Fibroblast of skin of left quadriceps (primary cell): ENCODE measurements at regions not wholly inside any gene's neighbourhood (a gene's known extent, or its start where the extent isn't known, plus 50 kb on each side); places are given as distances from the start of the nearest gene placed in this dataset.
"Not testable (repeated sequence)": the region's sequence is repeated elsewhere in the genome, so short reads cannot be mapped to it uniquely, and the experiment has no call there.

Source experiments
- DNase-seq, 2 experiments: peaks; one replicate each; pipeline ENCODE4 v3.0.0-alpha.2; 2013; ENCODE audit warnings: low read depth in 2 of 2

DNA sequence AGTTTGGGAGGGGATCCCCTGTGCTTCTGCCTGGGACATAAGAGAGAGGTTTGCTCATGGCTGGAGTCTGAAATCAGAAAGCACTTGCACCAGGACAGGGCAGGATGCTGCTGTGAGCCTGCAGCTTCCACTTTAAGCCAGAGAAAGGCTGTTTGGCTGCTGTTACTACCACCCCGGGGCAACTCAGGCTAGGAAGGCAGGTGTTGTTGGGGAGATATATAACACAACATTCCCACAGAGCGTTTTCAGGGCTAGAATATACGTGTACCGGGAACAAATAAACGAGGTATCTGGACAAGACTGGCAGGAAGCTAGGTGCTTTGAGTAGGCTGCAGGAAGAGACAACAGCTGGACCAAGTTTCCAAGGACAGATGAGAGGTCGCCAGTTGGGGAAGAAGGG lies 313.3 kb upstream of the CCL2 start:
- no peak for DNase-seq

DNA sequence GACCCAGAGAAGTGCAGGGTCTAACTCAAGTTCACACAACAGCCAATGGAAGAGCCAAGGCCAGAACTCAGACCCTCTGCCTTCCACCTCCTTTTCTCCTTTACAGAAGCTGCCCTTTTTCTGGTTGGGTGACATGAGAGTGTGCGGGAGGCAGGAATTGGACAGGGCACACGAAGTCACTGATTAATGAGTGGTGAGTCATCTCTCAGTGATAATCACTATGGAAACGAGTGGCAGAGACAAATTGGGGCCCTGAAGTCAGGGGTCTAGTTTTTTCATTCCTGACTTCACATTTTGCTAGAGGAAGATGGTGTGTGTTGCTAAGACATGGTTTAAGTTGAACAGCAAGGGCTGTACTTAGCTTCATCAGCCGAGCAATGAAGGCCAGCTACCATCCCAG lies 312.7 kb upstream of the CCL2 start:
- DNase-seq, result no peak

DNA sequence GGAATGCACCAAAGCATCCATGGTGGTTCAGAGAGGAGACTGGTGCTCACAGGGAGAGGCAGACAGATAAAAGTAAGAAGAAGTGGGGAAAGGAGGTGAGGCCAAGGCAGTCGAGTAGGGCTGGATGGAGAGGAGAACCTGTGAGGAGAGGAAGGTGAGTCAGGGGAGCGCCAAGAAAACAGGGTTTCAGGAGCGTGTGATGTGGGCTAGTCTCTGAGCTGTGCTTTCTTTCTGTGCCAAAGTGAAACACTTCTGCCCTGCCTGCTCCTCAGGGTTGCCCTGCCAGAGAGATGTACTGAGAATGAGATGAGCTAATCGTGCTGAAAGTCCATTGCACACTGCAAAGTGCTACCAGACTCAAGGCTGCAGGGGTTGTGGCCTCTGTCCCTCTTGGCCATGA lies 310.7 kb upstream of the CCL2 start:
- DNase-seq, result no peak

DNA sequence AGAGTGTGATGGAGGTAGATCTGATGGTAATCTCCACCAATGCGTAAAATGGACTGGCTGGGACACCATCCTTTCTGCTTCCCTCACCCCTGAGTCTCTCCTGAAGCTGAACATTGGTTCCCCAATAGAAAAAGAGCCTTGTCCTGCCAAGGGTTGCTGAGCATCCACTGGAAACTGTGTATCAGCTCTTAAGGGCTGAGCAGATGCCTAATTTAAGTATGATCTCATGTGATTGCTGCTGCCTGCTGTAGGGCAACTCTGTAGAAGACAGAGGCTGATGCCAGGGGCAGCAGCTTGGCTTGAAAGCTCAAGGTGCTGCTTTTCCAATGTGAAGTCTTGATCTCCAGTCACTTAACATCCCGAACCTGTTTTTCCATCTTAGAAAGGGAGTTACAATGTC lies 310.3 kb upstream of the CCL2 start:
- no peak for DNase-seq

DNA sequence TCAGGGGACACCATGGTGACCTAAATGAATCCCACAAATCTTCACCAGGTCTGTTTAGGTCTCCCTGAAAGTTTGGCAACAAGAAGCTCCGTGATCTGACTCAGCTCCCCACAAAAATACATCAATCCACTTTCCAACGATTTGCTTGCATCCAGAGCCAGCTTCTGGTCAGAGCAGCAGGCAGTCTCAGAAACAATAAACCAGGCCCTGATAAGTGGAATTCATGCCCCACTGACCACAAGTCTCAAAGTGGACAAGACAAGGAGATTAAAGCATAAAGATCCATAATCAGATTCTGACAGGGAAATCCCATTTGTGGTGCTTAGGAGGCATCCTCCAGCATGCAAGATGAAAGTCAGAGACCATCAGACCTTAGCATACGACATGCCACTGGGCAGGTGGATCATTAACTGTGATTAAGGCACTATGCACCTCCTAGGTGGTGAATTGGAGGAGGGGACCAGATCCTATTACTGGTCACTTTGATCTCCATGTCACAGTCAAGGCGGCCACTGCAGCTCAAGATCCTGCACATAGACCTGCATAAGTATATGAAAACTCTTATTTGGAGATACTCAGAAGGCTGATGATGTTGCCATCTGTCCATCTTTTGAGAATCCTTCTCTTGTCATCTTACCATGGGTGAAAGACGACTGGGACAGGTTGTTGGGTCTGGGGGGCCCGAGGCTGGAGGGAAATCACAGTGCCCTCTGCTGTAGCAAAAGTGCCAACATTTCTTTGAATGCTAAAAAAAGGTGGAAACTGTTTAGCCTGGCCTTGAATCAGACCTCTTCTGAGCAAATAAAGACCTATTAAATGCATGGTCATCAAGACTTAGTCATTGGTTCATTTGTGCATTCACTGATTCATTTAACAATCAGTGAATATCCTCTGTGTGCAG lies 309.2 kb upstream of the CCL2 start:
- DNase-seq, result no peak

DNA sequence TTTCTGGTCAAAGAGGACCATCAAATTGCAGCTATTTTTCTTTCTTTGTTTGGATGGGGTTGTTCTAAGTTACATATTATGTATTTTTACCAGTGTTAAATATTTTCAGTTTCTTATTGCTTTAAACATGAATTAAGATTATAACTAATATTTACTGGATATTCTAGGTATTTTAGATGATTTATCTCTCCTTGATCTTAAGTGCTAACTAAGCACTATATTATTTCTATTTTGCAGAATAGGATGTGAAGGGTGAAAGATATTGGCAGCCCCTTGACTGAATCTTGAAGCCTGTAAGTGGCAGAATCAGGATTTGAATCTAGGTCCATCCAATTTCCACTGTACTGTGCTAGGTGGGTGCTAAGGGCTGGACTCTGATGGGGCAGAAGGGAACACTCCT lies 307.3 kb upstream of the CCL2 start:
- no peak for DNase-seq

DNA sequence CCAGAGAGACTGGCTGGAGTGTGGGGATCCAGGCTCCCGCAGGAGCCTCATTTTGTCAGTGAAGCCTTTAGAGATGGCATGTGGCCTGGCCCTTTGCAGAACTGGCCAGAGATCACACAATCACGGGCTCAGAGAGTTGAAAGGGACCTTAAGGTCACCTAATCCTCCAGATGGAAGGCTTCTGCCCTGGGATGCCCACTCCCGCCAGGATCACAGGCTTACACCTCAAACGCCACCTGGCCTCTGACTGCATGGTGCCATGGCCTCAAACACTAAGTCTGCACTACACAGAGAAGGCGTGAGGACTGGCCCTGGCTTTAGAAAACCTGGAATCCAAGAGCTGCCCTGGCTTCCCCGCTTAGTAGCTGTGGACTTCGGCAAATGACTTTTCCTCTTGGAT lies 306.8 kb upstream of the CCL2 start:
- DNase-seq, result no peak

DNA sequence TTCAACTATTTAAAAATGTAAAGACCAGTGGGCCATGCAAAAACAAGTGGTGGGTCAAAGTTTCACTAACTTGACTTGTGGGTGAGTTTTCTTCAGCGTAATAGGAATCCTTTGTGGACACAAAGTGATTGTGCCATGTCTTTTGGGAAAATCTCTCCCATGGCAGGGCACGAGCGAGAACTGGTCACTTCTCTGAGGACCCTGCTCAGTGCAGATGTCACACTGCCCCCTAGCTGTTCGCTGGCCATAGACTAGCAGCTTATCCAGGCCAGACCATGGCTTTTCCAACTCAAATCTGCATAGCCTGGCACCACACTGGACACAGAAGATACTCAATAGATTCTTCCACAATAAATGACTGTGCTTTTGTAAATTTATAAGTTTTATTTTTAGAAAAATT lies 306.0 kb upstream of the CCL2 start:
- DNase-seq, result no peak

DNA sequence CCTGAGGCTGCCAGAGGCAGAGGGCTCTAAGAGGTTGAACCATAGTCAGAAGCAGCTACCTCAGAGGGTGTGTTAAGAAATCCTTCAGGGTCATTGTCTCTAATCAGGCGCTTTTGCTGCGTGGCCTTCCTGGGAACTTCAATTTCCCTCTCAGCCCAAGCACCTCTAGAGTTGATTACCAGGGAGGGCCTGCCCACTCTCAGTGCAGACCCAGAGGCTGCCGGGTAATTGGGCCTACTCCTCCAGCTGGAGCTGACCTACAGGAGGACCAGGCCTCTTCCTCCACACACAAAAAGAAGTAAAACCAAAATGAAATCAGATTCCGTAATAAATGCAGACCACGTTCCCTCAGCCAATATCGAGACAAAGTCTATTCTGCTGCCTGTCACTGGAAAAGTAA lies 305.0 kb upstream of the CCL2 start:
- DNase-seq, result no peak

DNA sequence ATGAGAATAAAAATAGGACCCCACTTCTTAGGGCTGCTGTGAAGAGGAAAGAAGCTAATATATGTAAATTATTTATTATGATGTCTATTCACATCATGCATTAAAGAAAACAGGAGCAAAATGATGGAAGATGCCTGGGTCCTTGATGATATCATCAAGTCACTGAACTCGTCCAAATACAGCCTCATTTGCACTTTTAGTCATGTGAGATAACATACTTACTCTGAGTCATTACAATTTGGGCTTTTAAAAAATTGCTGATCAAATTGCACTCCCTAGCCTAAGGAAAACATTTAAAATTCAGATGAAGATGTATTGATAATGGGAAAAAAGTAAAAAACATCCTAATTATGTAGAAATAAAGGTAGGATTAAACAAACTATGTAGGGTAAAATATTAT lies 302.7 kb upstream of the CCL2 start:
- DNase-seq, result no peak

DNA sequence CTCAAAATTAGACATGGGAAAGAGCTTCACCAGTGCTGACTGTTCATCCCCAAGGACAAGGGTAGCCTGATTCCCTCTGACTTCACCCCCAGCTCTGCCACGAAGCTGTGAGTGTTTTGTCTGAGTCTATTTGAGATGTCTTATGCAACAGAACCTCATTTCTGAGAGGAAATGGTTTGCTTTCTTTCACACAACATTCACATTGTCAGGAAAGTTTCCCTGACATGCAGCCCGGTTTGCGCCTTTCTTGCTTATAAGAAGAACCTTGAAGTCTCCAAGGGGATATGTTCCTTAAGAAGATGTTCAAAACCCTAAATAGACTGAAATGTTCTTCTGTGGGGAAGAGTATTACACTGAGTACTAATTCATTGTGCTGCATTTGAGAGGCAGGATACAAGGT lies 300.5 kb upstream of the CCL2 start:
- no peak for DNase-seq

DNA sequence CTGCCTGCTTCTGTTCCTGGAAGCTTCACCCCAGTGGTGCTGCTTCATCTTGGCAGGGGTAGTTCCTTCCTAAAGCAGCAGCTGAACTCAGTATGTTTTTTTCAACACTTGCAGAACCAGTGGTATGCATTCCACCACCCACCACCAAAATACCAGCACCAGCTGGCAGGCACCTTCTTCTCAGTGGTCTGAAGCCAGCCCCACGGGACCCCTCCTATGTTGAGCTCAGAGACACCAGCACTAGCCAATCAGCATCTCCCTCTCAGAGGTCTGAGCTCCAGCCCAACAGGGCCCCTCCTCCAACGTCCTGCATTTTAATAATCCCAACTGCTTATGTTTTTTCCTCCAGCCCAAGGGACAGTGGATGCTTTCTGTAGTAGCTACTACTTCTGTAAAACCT lies 299.6 kb upstream of the CCL2 start:
- DNase-seq, result no peak

DNA sequence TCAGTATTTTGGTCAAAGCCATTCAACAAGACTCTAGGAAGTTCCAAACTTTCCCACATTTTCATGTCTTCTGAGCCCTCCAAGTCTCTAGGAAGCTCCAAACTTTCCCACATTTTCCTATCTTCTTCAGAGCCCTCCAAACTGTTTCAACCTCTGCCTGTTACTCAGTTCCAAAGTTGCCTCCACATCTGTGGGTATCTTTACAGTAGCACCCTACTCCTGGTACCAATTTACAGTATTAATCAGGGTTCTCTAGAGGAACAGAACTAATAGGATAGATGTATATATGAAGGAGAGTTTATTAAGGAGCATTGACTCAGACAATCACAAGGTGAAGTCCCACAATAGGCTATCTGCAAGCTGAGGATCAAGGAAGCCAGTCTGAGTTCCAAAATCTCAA lies 296.0 kb upstream of the CCL2 start:
- DNase-seq, result not testable (repeated sequence)

DNA sequence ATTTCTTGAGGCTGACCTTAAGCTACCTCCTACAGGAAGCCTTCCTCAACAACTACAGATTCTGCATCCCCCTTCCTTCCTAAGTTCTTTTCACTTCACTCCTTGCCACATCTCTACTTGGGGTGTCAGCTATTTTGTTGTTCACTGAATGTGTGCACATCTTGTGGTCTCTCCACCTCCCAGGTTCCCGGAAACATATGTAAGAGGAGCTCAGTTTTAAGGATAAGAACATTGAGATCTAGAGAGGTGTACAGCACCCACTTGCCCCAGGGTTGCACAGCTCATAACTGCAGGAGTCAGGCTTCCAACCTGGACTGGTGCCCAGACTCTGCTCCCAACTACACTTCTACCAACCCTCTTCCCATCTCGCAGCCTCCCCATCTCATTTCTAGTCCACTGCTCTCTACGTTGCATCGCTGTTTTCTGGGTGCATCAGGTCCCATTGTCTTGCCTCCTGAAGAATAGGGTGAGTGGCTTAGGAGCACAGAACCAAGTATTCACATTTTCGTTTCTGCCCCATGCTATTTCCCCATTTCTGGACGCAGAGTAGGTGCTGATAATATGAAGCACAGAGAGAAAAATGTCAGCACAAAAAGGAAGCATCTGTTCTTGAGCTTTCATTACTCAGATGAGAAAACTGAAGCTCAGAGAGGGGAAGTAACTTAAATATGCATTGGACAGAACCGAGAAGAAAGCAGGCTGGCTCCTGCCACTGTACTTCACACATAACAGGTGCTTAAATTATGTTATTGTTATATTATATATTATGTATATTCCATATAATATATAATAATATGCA lies 292.0 kb upstream of the CCL2 start:
- DNase-seq, result no peak

DNA sequence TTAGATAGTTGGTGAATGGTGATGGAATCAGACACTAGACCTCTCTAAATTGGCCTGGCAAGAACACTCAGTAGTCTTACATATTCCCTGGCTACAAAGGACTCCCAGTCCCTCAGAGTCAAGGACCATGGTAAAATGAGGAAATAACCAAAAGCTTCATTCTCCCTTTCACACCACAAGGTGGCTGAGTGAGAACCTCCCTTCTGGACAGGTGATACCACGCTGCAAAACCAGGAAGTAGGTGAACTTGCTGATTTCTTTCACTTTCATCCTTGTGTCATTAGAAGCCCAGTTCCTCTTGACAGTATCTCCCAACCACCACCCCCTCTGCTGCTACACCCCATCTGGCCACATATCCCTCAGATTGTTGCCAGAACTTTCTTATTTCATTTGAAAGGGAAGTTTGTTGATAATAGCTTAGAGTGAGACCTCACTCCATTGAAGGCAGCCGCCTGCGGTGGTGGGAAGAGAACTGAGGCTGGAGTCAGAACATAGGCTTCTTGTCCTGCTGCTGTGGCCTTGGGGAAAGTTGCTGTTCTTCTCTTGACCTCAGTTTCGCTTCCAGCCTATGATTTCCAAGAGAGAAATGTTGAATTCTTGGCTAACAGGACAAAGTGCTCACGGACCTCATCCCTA lies 290.6 kb upstream of the CCL2 start:
- DNase-seq, result no peak

DNA sequence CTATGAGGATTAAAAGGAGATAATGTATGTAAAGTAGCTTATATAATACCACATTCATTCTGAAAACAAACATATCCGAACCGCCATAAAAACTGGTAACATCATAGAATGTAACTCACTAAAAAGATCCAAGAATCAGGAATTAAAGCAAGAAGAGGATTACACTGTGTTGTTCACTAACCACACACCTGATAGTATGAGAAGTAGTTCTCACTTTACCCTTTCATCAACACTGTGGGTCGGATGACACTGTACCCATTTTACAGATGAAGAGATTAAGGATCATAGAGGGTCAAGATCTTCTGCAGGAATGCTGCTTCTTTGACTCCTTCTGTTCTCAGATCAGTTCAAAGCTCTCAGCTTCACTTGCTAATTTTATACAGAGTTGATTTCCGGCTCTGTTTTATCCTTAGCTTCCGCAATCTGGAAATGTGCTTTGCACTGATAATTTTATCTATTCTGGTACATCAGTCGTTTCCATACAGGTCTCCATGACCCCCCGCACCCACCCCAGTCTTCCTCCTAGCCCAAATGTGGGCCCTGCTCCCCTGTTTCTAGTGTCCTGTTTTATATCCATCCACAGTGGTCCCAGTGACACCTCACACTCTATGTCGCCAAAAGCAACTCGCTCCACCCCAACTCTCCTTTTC lies 288.6 kb upstream of the CCL2 start:
- no peak for DNase-seq

DNA sequence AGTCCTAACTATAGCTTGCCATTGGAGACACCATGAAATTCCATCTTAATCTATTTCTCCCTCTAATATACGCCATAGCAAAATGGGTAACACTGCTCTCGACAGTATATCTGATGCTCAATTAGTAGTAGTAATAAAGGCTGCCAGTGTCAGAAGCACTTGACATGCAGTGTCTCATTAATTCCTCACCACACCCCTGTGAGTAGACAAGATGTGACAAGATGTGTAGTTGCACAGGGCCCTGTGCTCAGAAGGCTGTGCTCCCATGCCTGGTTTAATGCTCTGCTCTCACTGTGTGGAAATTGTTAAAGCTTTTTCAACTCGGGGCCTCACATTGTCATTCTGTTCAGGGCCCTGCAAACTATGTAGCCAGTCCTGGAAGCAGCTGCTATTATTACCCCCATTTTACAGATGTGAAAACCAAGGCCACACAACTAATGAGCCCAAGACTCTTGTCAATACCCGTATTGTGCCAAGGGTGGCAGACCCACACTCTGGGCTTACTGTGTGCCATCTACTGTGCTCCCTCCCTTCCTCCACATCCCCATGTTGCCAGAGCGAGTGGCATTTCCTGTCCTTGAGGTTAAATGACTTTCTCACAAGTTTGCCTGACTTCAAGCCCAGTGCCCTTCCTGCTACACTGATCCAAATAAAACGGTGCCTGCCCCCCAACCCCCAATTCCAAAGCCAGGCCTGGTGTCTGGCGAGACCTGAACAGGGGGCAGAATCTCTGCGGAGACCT lies 287.3 kb upstream of the CCL2 start:
- no peak for DNase-seq

DNA sequence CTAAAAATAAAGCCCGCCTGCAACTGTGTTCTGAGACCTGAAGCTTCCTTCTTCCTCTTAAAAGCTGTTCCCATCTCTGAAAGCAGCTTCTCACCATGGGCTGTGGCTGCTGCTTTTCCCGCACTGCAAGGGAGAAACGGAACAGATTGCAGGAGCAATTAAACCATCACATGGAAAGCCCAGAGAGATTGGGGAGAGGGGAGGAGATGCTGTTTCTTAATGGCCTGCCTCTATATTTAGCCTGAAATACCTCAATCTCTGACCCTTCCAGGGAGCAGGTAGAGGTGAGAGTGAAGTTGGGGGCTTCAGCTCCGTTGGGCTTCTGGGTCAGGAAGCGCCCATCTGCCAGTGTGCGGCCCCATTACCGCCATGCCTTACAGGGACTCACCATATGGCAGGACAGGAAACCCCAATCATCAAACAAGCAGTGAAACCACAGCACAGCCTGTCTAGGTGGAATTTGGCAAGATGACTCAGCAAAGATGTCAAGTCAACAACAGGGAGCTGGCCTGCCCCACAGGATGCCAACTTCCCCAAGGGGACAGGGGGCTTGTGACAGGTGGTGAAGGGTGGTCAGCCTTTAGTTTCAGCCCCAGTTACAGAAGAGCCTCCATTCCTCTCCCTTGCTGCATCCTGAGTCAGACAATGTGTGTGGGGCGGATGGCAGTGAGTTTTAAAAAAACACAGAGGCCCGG lies 286.6 kb upstream of the CCL2 start:
- no peak for DNase-seq

DNA sequence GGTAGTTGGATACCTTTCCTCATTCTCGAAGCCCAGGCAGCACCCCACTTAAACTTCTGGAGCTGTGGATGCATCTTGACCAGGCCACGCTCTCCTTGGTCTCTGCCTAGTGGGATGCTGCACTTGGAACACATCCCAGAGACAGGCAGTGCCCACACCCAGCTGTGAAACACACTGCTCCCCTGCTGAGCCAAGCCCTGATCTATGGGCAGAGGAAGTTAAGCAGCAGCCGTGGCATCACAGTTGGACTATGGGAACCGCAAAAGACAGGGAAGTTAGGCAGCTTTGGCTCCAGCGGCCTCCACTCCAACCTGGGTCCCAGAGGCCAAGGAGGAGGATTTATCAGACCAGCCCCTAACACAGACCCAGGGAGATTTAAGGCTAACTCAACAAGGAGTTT lies 284.8 kb upstream of the CCL2 start:
- DNase-seq, result no peak

DNA sequence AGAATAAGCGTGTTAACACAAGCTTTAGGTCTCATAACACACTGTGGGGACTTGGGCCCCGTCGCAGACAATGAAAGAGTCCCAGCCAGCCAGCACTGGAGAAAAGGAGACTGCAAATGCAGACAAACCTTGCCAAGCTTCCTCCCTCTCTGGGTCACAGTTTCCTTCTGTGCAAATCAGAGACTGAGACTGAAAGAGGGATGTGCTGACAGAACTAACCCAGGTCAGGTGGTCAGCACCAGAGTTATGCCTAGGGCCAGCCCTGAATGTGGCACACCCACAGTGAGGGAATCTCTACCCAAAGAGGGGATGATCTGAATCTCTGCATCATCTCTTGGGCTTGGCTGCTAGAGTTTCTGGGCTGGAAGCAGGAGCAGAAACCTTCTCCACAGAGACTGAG lies 282.3 kb upstream of the CCL2 start:
- no peak for DNase-seq

DNA sequence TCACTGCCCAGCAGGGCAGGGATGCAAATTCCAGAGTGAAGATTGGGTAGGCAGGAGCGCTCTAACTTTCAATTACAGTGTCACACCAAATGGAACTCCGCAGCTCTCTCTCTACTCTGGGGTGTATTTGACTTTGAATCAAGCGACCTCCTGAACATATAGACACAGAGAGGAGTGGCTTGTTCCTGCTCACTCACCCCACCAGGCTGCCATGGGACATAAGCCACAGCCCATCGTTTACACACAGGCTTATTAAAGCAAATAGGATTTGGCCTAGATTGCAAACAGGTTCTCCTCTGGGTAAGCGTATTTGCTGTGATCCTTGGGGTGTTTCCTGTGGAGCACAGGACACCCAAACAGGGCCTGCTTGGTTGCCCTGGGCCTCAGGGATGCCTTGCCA lies 281.6 kb upstream of the CCL2 start:
- DNase-seq, result no peak
